ENCODE measurements at regions not wholly inside any gene's neighbourhood (a gene's known extent, or its start where the extent isn't known, plus 50 kb on each side); places are given as distances from the start of the nearest gene placed in this dataset.

GRCh38 chr22:47539374-47539773 is 776.9 kb downstream of the TBC1D22A start:
- CTCF ChIA-PET = no interaction called here
- intact Hi-C loops (cut with micrococcal nuclease; ENCODE audit: unreplicated experiment) = no loop called here
- Histone ChIP-seq H3K4me3 (ENCODE audit: low read depth in 2 of 2, low read length in 2 of 2) (no peak overlapping the region), H3K9me3 (ENCODE audit: control insufficient read depth, insufficient read depth, low read depth, low read length) (no peaks in the 10 kb centered on the region), H3K27ac (ENCODE audit: low read length) (no peak overlapping the region), H3K27me3 (ENCODE audit: control insufficient read depth, insufficient read depth, low read length) (no peaks in the 10 kb centered on the region), H3K36me3 (ENCODE audit: control insufficient read depth, insufficient read depth, low read length) (no peaks in the 10 kb centered on the region), H3K4me1 (ENCODE audit: control insufficient read depth, insufficient read depth, low read length) (no peaks in the 10 kb centered on the region)
- ATAC-seq (no peak), DNase-seq (ENCODE audit: low read depth, low spot score) (no peak)
- no peak for TF ChIP-seq SIN3A (IDR thresholded peaks at IDR 0.05; ENCODE audit: borderline replicate concordance, insufficient read depth, low read depth, low read length)
- TF ChIP-seq REST (IDR thresholded peaks at IDR 0.05; ENCODE audit: insufficient read depth in 1 of 2, low read depth in 2 of 2, low read length in 1 of 2) = no peak
- TF ChIP-seq POLR2AphosphoS5 (IDR thresholded peaks at IDR 0.05; ENCODE audit: low read depth, low read length) = no peak
- no peak for TF ChIP-seq TCF7L2 (IDR thresholded peaks at IDR 0.05; ENCODE audit: low read depth, low read length)
- TF ChIP-seq CTCF (IDR thresholded peaks at IDR 0.05) = no peak
- BruUV-seq (replicated peaks) = no TSS peak
- in situ Hi-C loops (cut with HindIII; ENCODE audit: low pct_unique_long_range_greater_than_20kb, low sequenced_read_pairs) = no loop called here
- POLR2A ChIA-PET = interaction anchor here (0.5 kb wide), 1 partner anchor 1724 kb away, joined by 4 read pairs; no protein-coding TSS in a partner anchor

GRCh38 chr22:47535681-47536080 is 773.2 kb downstream of the TBC1D22A start:
- ChIA-PET CTCF (no interaction called here), POLR2A (no interaction called here)
- BruUV-seq (replicated peaks) = no TSS peak
- H3K9me3 ChIP-seq (ENCODE audit: control insufficient read depth, insufficient read depth, low read depth, low read length) = no peaks in the 10 kb centered on the region
- no peaks in the 10 kb centered on the region for H3K36me3 ChIP-seq (ENCODE audit: control insufficient read depth, insufficient read depth, low read length)
- no peak overlapping the region for H3K27ac ChIP-seq (ENCODE audit: low read length)
- H3K27me3 ChIP-seq (ENCODE audit: control insufficient read depth, insufficient read depth, low read length) = no peaks in the 10 kb centered on the region
- in situ Hi-C loops (cut with HindIII; ENCODE audit: low pct_unique_long_range_greater_than_20kb, low sequenced_read_pairs) = no loop called here
- ATAC-seq = no peak
- H3K4me3 ChIP-seq (ENCODE audit: low read depth in 2 of 2, low read length in 2 of 2) = no peak overlapping the region
- no peak for DNase-seq (ENCODE audit: low read depth, low spot score)
- H3K4me1 ChIP-seq (ENCODE audit: control insufficient read depth, insufficient read depth, low read length) = no peaks in the 10 kb centered on the region
- no peak for TF ChIP-seq CTCF (IDR thresholded peaks at IDR 0.05)
- no peak for TF ChIP-seq SIN3A (IDR thresholded peaks at IDR 0.05; ENCODE audit: borderline replicate concordance, insufficient read depth, low read depth, low read length)
- no peak for TF ChIP-seq TCF7L2 (IDR thresholded peaks at IDR 0.05; ENCODE audit: low read depth, low read length)
- no peak for TF ChIP-seq REST (IDR thresholded peaks at IDR 0.05; ENCODE audit: insufficient read depth in 1 of 2, low read depth in 2 of 2, low read length in 1 of 2)
- TF ChIP-seq POLR2AphosphoS5 (IDR thresholded peaks at IDR 0.05; ENCODE audit: low read depth, low read length) = no peak
- intact Hi-C loops (cut with micrococcal nuclease; ENCODE audit: unreplicated experiment) = no loop called here

Measured in Panc1 (cell line).